Stimulated activated CD8-positive, alpha-beta memory T cell treated with anti-CD3 and anti-CD28 coated beads, Interleukin-7, amount 100 ng/mL, for 48 hours (primary cell): ENCODE measurements at regions not wholly inside any gene's neighbourhood (a gene's known extent, or its start where the extent isn't known, plus 50 kb on each side); places are given as distances from the start of the nearest gene placed in this dataset.
"Not testable (repeated sequence)": the region's sequence is repeated elsewhere in the genome, so short reads cannot be mapped to it uniquely, and the experiment has no call there.

Source experiments
- DNase-seq, 2 donors: peaks; one replicate each; pipeline ENCODE4 v3.0.0-alpha.2; 2020; ENCODE audit warnings: low read depth in 1 of 2; ENCODE audit errors: extremely low read depth in 1 of 2

- no peak for DNase-seq
Observed at GRCh38 chr17:31798205-31798724, 60.8 kb downstream of the COPRS start.

- not testable (repeated sequence) for DNase-seq
Observed at GRCh38 chr17:31795941-31796340, 63.1 kb downstream of the COPRS start.

DNA sequence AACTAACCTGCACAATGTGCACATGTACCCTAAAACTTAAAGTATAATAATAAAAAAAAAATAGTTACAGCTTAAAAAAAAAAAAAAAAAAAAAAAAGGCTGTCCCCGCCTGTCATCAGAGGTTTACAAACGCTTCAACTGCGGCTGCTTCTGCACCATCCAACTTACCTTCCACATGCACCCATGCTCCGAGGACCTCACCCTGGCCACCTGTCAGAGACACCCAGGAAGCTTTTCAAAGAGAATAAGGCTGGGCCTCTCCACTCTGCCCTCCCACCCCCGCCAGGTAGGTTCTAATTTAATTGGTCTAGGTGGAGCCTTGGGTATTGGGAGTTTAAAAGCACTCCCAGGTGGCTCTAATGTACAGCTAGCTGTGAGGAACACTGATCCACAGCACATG lies 64.9 kb downstream of the COPRS start:
- DNase-seq, result no peak

DNA sequence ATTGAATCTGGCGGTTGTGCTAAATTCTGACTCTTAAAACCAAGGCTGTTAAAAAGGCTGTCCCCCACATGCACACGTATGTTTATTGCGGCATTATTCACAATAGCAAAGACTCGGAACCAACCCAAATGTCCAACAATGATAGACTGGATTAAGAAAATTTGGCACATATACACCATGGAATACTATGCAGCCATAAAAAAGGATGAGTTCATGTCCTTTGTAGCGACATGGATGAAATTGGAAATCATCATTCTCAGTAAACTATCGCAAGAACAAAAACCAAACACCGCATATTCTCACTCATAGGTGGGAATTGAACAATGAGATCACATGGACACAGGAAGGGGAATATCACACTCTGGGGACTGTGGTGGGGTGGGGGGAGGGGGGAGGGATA lies 65.4 kb downstream of the COPRS start:
- not testable (repeated sequence) for DNase-seq

GRCh38 chr17:31792007-31792585 lies 66.9 kb downstream of the COPRS start:
- DNase-seq, result no peak

- DNase-seq, result no peak
Observed at GRCh38 chr17:31789707-31790505, 69.1 kb downstream of the COPRS start.

DNA sequence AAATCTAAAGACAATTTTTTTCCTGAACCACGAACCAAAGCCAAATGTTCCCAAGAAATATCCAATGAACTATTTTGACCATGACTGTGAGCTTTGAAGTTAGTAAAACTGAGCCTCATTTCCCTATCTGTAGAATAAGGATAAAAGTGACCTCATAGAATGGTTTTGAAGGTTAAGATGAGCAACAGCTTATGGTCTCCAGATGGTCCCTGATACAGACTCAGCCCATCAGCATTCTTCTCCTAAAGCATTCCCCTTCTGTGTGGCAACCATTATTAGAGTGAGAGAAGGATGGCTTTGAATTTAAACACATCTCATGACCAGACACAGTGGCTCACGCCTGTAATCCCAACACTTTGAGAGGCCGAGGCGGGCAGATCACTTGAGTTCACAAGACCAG lies 70.1 kb downstream of the COPRS start:
- DNase-seq, result no peak

DNA sequence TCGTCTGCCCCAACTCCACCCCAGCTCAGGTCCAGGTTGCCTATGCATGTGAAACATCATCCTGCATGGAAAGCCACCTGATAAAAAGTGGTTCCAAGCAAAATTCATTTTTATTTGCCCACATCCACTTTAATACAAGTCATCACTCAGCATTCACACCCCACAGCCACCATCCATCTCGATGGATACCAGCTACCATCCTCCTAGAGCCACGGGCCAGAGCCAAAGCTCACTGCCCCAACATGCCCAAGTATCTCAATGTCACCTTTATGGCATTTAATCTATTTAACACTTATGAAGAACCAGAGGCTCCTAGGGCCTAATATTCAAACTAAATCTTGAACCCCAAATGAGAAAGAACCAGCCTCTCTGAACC lies 70.5 kb downstream of the COPRS start:
- no peak for DNase-seq

- no peak for DNase-seq
Observed at GRCh38 chr17:31787857-31788570, 71.0 kb downstream of the COPRS start.

DNA sequence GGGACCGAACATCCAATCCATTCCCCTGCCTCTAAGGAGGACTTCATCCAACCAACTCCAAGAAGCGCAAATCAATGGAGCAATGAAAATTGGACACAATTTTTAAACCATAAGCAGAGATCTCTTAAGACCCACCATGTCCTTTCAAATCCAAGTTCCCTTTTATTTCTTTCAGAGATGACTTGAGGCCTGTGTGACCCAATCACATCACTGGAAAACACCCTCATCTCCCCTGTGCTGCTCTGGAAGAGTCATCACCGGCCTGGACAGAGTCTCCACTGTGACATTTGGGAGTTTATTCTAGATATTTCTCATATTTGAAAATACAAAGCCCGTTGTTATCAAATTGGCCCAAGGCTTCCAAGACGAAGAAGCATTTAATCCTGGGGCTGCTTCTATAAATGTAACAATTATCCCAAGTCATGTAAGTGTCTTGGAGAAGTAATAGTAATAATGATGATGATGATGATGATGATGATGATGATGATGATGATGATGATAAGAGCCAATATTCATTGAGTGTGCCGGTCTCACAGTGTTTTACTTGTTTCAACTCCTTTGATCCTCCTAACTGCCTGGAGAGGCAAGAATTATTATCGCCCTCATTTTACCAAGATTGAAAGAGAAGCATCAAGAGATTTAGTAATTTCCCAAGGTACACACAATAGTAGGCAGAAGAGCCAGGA lies 72.1 kb downstream of the COPRS start:
- DNase-seq, result no peak

- no peak for DNase-seq
Observed at GRCh38 chr17:31780483-31780882, 78.6 kb downstream of the COPRS start.

GRCh38 chr17:31778523-31778922 lies 80.5 kb downstream of the COPRS start:
- DNase-seq, result no peak

- not testable (repeated sequence) for DNase-seq
Observed at GRCh38 chr17:31771328-31771727, 87.7 kb downstream of the COPRS start.

DNA sequence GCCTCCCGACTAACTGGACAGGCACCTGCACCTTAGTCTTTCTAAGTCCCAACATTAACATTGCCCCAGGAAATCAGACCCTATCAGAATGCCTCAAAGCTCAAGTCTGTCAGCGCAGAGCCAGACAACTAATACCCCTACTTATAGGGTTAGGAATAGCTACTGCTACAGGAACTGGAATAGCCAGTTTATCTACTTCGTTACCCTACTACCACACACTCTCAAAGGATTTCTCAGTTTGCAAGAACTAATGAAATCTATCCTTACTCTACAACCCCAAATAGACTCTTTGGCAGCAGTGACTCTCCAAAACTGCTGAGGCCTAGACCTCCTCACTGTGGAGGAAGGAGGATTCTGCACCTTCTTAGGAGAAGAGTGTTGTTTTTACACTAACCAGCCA lies 88.5 kb downstream of the COPRS start:
- DNase-seq, result not testable (repeated sequence)

DNA sequence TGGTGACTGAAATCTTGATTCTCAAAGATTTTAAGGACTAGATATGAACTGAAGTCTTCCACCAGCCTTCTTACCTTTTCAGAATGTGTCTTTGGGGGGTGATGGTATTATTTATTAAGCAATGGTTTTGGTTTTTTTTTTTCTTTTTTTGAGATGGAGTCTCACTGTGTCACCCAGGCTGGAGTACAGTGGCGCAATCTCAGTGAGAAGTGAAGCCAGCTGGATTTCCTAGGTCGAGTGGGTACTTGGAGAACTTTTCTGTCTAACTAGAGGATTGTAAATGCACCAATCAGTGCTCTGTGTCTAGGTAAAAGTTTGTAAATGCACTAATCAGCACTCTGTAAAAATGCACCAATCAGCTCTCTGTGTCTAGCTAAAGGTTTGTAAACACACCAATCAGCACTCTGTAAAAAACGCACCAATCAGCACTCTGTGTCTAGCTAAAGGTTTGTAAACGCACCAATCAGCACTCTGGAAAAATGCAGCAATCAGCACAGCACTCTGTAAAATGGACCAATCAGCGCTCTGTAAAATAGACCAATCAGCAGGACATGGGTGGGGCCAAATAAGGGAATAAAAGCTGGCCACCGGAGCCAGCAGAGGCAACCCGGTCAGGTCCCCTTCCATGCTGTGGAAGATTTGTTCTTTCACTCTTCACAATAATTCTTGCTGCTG lies 97.1 kb downstream of the COPRS start:
- not testable (repeated sequence) for DNase-seq

- no peak for DNase-seq
Observed at GRCh38 chr17:31758646-31759045, 100.4 kb downstream of the COPRS start.

- DNase-seq, result no peak
Observed at GRCh38 chr17:31757097-31757496, 101.9 kb downstream of the COPRS start.

GRCh38 chr17:31754239-31754945 lies 104.7 kb downstream of the COPRS start:
- no peak for DNase-seq

DNA sequence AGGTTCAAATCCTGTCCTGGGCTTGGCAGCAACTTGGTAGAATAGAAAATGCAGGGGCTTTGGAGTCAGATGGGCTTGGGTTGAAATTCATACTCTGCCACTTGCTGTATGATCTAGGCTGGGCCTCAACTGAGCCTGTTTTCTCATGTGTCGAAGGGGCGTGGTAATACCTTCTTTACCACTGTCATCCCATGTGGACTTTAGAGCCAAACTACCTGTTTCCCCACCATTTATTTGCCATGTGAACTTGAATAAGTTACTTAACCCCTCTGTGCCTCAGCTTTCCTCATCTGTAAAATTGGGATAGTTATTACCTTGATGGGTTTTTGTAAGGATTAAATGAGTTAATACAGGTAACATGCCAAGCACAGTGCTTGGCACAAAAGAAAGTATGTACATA lies 106.0 kb downstream of the COPRS start:
- DNase-seq, result no peak

DNA sequence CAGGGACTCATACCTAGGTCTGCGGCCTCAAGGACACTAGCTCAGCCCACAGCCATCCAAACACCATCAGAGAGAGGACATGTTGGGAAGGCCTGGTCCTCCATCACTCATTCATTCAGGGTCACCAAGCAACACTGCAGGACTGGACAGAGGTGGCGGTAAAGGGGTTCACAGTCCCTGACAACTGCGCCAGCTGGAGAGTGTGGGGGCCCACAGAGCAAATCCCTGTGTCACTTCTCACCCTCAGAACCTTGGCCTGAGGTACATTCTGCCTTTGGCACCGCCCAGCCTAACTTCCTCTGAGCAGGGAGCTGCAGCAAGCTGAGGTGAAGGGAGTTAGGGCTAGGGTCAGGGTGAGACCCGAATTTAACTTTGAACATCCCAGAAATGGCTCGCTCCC lies 106.5 kb downstream of the COPRS start:
- no peak for DNase-seq
